ENCODE measurements at regions not wholly inside any gene's neighbourhood (a gene's known extent, or its start where the extent isn't known, plus 50 kb on each side); places are given as distances from the start of the nearest gene placed in this dataset.

DNA sequence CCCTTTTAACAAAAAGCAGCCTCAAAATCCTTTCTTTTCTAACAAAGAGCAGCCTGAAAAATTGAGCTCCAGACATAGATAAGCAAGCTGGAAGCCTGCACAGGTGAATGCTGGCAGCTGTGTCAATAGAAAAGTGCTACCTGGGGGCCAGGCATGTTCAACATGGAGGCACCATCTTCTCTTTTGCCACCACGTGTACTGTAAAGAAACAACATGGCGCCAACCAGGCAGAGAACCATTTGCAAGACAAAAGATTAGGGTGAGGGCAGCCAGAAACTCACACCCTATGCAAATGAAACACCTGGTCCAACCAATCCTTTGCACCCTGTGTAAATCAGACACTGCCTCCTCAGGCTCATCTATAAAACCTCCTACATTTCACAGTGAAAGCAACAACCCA, 96.0 kb downstream of the ACTL7B start:
- TF ChIP-seq, protein P1, sequence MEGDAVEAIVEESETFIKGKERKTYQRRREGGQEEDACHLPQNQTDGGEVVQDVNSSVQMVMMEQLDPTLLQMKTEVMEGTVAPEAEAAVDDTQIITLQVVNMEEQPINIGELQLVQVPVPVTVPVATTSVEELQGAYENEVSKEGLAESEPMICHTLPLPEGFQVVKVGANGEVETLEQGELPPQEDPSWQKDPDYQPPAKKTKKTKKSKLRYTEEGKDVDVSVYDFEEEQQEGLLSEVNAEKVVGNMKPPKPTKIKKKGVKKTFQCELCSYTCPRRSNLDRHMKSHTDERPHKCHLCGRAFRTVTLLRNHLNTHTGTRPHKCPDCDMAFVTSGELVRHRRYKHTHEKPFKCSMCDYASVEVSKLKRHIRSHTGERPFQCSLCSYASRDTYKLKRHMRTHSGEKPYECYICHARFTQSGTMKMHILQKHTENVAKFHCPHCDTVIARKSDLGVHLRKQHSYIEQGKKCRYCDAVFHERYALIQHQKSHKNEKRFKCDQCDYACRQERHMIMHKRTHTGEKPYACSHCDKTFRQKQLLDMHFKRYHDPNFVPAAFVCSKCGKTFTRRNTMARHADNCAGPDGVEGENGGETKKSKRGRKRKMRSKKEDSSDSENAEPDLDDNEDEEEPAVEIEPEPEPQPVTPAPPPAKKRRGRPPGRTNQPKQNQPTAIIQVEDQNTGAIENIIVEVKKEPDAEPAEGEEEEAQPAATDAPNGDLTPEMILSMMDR (IDR thresholded peaks at IDR 0.05): no peak
- Mint-ChIP-seq H3K36me3 (ENCODE audit: low read depth) (no peaks in the 10 kb centered on the region), H3K4me1 (no peaks in the 10 kb centered on the region), H3K4me3 (no peak overlapping the region), H3K9me3 (peaks cover 2% of the 10 kb centered on the region), H3K27me3 (peaks cover 2% of the 10 kb centered on the region), H3K27ac (no peak overlapping the region)
- ChIA-PET POLR2A (no interaction called here), CTCF (no interaction called here)
- DNase-seq: no peak
- no peak for ATAC-seq (ENCODE audit: low read depth)
- intact Hi-C loops (cut with micrococcal nuclease): loop anchor here (2.0 to 10.0 kb wide), 2 partner anchors 193 to 1585 kb away; no protein-coding TSS in a partner anchor

DNA sequence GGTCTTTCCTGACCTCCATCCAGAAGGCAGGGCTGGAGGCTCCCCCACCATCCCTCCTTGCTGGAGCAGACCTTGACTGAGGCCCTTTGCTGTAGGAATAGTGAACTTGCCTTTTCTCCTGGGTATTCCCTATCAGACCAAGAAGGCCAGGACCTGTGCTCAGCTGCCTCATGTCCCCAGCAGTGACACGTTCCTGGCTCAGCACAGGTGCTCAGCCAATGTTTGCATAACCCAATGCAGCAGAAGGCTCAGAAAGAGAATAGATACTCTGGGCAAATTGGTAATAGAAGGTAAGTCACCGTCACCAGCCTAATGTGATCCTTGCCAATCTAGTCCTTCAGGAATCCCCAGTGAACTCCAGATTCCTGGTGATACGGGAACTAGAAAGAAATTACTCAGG, 96.4 kb downstream of the ACTL7B start:
- TF ChIP-seq, protein P1 (IDR thresholded peaks at IDR 0.05): no peak
- no peak for ATAC-seq (ENCODE audit: low read depth)
- ChIA-PET POLR2A (no interaction called here), CTCF (no interaction called here)
- Mint-ChIP-seq H3K27me3 (peaks cover 2% of the 10 kb centered on the region), H3K27ac (no peak overlapping the region), H3K9me3 (peaks cover 2% of the 10 kb centered on the region), H3K4me1 (no peaks in the 10 kb centered on the region), H3K36me3 (ENCODE audit: low read depth) (no peaks in the 10 kb centered on the region), H3K4me3 (no peak overlapping the region)
- no peak for DNase-seq
- intact Hi-C loops (cut with micrococcal nuclease): no loop called here

DNA sequence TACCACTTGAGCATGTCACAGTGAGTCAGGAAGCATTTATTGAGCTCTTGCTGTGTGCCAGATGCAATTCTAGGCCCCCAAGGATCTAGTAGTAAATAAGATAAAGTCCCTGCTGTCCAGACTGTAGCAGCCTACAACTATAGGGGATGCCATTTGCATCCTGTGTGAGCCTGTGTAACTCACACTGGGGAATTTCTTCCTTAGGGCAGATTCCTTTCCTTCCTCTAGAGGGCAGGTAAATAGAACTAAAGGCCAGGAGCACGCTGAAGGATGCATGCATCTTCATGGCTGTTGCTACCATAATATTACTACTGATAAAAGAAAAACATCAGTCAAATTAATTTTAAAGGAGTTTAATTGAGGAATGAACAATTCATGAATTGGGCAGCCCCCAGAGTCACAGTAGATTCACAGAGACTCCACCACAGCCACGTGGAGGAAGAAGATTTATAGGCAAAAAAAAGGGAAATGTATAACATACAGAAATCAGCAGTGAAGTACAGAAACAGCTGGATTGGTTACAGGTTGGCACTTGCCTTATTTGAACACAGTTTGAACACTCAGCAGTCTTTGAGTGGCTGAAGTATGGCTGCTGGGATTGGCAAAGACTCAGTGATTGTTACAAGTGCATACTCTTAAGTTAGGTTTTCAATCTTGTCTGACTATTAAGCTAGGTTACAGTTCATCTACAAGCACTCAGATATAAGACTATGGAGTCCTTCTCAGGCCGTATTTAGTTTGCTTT, 98.9 kb downstream of the ACTL7B start:
- Mint-ChIP-seq H3K27ac (no peak overlapping the region), H3K4me3 (no peak overlapping the region), H3K36me3 (ENCODE audit: low read depth) (no peaks in the 10 kb centered on the region), H3K9me3 (peaks cover 2% of the 10 kb centered on the region), H3K27me3 (peaks cover 2% of the 10 kb centered on the region), H3K4me1 (no peaks in the 10 kb centered on the region)
- CTCF ChIA-PET: no interaction called here
- no peak for DNase-seq
- no peak for ATAC-seq (ENCODE audit: low read depth)
- intact Hi-C loops (cut with micrococcal nuclease): no loop called here
- POLR2A ChIA-PET: no interaction called here
- TF ChIP-seq, protein P1 (IDR thresholded peaks at IDR 0.05): no peak

DNA sequence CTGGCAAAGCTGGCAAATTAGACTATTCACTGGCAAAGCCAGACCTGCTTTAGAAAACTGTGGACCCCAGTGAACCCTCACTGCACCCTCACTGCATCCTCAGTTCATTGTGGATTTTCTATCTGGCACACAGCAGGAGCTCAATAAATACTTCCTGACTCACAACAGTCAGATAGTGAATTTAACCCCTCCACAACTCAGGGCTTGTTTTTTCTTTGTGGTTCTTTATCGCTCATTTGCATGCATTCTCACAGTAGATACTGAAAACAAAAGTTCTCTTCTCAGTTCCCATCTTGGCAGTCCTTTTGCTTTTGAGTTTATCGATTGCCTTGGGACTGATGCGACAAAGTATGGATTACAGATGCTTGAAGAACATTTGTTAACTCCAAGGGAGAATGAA, 99.8 kb downstream of the ACTL7B start:
- Mint-ChIP-seq H3K9me3 (peaks cover 2% of the 10 kb centered on the region), H3K4me3 (no peak overlapping the region), H3K27me3 (peaks cover 2% of the 10 kb centered on the region), H3K36me3 (ENCODE audit: low read depth) (no peaks in the 10 kb centered on the region), H3K27ac (no peak overlapping the region), H3K4me1 (no peaks in the 10 kb centered on the region)
- POLR2A ChIA-PET: no interaction called here
- intact Hi-C loops (cut with micrococcal nuclease): no loop called here
- CTCF ChIA-PET: no interaction called here
- TF ChIP-seq, protein P1 (IDR thresholded peaks at IDR 0.05): no peak
- DNase-seq: no peak
- ATAC-seq (ENCODE audit: low read depth): no peak

DNA sequence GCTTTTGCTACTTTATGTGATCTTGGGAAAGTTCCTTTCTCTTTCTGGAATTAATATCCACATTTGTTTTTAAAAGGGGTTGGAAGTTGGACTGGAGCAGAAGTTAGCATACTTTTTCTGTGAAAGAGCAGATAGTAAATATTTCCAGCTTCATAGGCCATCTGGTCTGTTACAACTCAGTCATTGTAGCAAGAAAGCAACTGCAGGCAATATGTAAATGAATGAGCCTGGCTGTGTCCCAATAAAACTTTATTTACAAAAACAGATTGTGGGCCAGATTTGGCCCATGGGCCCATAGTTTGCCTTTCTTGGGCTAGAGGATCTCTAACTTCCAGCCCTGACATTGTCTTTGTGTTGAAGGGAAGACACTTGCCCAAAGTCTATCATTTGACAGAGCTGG, 104.4 kb downstream of the ACTL7B start:
- POLR2A ChIA-PET: no interaction called here
- H3K27me3 Mint-ChIP-seq: no peaks in the 10 kb centered on the region

More for the DNA sequence above, 104.4 kb downstream of the ACTL7B start:
- Mint-ChIP-seq H3K27ac (no peak overlapping the region), H3K36me3 (ENCODE audit: low read depth) (no peaks in the 10 kb centered on the region), H3K4me1 (no peaks in the 10 kb centered on the region), H3K4me3 (no peak overlapping the region), H3K9me3 (no peaks in the 10 kb centered on the region)
- DNase-seq (no peak), ATAC-seq (ENCODE audit: low read depth) (no peak)
- CTCF ChIA-PET: no interaction called here
- TF ChIP-seq, protein P1 (IDR thresholded peaks at IDR 0.05): no peak
- intact Hi-C loops (cut with micrococcal nuclease): no loop called here
